AG04450 (cell line): ENCODE measurements at regions not wholly inside any gene's neighbourhood (a gene's known extent, or its start where the extent isn't known, plus 50 kb on each side); places are given as distances from the start of the nearest gene placed in this dataset.

Experiments used
- CTCF ChIA-PET: fragments of 300-600, 350-600 bp; formaldehyde crosslinking; extraction: SDS; loops from one replicate; lab custom pipeline; 2022; ENCODE audit warnings: antibody characterized with exemption, inconsistent platforms; lab: Charles Lee
- POLR2A ChIA-PET: fragments of 350-600 bp; formaldehyde crosslinking; extraction: SDS; loops from one replicate; lab custom pipeline; 2021; ENCODE audit warnings: antibody characterized with exemption, inconsistent platforms; lab: Yijun Ruan, JAX
- DNase-seq: peaks from one replicate; pipeline ENCODE4 v3.0.0-alpha.2; 2011; ENCODE audit warnings: low read depth, low spot score
- H3K27ac ChIP-seq: one replicate; pipeline ENCODE4 v1.5.1; 2012; ENCODE audit warnings: low read depth, low read length, control low read depth
- H3K27me3 ChIP-seq: one replicate; pipeline ENCODE4 v1.6.0; 2012; ENCODE audit warnings: low read length; ENCODE audit not compliant: control insufficient read depth, insufficient read depth
- H3K4me3 ChIP-seq: 2 replicates; pipeline ENCODE4 v1.5.1; 2011; ENCODE audit warnings: mild to moderate bottlenecking, low read depth, low read length, control low read depth
- H3K9me3 ChIP-seq: 2 replicates; pipeline ENCODE4 v1.5.1; 2012; ENCODE audit warnings: low read length; ENCODE audit not compliant: control insufficient read depth, insufficient read depth
- CTCF ChIP-seq: IDR thresholded peaks from 2 replicates; pipeline ENCODE4 v1.5.1; 2011; ENCODE audit warnings: low read depth, low read length, control low read depth, inconsistent platforms

- H3K4me3 ChIP-seq: no peak overlapping the region
- CTCF ChIA-PET: interaction anchor here (0.6 to 2.6 kb wide), 2 partner anchors 13 to 58 kb away, joined by 6 to 9 read pairs; no protein-coding TSS in a partner anchor
- H3K27me3 ChIP-seq: peaks cover 5% of the 10 kb centered on the region
- peak overlapping the region; percentile 21 for H3K27ac ChIP-seq
- no peak for TF ChIP-seq CTCF
- POLR2A ChIA-PET: no interaction called here
- no peaks in the 10 kb centered on the region for H3K9me3 ChIP-seq
- DNase-seq: no peak
Measured at GRCh38 chr1:39085174-39085573, 59.0 kb downstream of the NDUFS5 start.

- TF ChIP-seq CTCF: no peak
- Histone ChIP-seq H3K27ac (peak overlapping the region; percentile 77), H3K27me3 (peaks cover 5% of the 10 kb centered on the region), H3K4me3 (no peak overlapping the region), H3K9me3 (no peaks in the 10 kb centered on the region)
- DNase-seq: no peak
- ChIA-PET CTCF (interaction anchor here (0.7 to 2.6 kb wide), 2 partner anchors 10 to 12 kb away, joined by 3 to 9 read pairs; no protein-coding TSS in a partner anchor), POLR2A (interaction anchor here (0.6 to 1.0 kb wide), 2 partner anchors 12 to 60 kb away, joined by 3 read pairs; no protein-coding TSS in a partner anchor)
Measured at GRCh38 chr1:39086386-39086785, 60.2 kb downstream of the NDUFS5 start.

DNA sequence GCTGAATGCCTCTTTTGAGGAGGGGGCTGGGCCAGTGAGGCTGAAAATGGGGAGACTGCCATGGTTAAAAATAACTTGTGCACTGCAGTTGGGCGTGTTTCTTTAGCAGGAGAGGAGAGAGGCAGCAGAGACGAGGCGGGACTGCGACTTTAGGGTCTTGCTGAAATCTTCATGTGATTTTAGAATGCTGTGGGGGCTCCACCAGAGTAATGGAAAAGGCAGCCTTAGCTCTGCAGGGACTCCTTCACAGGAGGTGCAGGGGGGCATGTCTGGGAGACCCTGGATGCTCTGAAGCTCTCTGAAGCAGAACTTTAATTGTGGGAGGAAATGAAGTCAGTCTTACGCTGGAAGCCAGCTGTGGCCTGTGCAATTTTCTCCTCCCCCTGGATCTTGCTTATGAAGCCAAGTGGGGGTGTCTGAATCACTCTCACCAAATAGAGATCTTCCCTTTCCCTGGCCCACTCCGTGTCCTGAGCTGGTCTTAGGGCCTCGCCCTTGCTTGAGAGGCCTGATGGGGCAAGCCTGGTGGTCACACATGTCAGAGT lies 60.8 kb downstream of the NDUFS5 start:
- CTCF ChIA-PET: interaction anchor here (2.6 kb wide), 1 partner anchor 12 kb away, joined by 9 read pairs; no protein-coding TSS in a partner anchor
- DNase-seq: no peak
- Histone ChIP-seq H3K4me3 (no peak overlapping the region), H3K27ac (peak overlapping the region; percentile 77), H3K27me3 (peaks cover 5% of the 10 kb centered on the region), H3K9me3 (no peaks in the 10 kb centered on the region)
- POLR2A ChIA-PET: interaction anchor here (0.6 to 0.7 kb wide), 4 partner anchors 13 to 182 kb away, joined by 3 to 5 read pairs (median 4); partner anchors contain the start of gene NDUFS5
- TF ChIP-seq CTCF: no peak

DNA sequence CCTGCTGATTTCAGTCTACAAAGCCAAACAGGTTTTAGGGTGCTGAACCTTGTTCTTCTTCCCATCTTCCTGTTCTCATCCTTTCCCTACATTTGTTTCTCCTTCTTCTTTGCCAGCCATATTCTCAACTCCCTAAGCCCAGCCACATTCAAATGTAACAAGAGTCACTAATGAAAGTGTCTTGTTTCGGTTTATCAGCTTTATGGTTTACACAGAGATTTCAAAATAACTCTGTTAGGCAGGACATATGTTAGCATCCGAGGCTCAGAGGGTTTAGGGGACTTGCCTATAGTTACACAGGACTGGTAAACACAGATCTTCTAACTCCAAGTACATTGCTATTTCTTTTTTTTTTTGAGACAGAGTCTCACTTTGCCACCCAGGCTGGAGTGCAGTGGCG lies 61.3 kb downstream of the NDUFS5 start:
- H3K27me3 ChIP-seq: peaks cover 5% of the 10 kb centered on the region
- H3K4me3 ChIP-seq: no peak overlapping the region
- CTCF ChIA-PET: interaction anchor here (2.1 to 2.6 kb wide), 2 partner anchors 11 to 452 kb away, joined by 5 to 9 read pairs; no protein-coding TSS in a partner anchor
- POLR2A ChIA-PET: interaction anchor here (0.6 to 0.7 kb wide), 3 partner anchors 44 to 183 kb away, joined by 3 to 5 read pairs (median 4); partner anchors contain the start of gene NDUFS5
- peak overlapping the region; percentile 77 for H3K27ac ChIP-seq
- no peak for TF ChIP-seq CTCF
- H3K9me3 ChIP-seq: no peaks in the 10 kb centered on the region
- no peak for DNase-seq

DNA sequence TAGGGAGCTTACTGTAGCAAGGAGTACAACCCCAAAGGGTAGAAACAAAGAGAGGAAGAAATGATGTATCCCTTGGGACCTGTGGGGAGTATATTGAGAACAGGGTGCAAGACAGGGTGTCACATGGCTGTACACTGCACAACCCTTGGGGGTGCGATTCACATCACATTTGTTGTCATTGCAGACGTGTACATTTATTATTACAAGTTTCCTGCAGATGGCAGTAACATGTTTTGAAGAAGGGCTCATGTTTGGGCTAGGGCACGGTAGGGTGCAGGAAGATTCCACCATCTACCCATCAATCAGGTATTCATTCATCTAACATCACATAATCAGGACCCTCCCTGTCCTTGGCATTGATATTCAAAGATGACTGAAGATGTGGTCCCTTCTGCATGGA lies 62.5 kb downstream of the NDUFS5 start:
- no peak overlapping the region for H3K4me3 ChIP-seq
- CTCF ChIA-PET: interaction anchor here (2.1 kb wide), 1 partner anchor 450 kb away, joined by 5 read pairs; no protein-coding TSS in a partner anchor
- H3K27me3 ChIP-seq: no peaks in the 10 kb centered on the region
- no peaks in the 10 kb centered on the region for H3K9me3 ChIP-seq
- POLR2A ChIA-PET: interaction anchor here (1.1 kb wide), 1 partner anchor 62 kb away, joined by 4 read pairs; the partner anchor contains the start of gene NDUFS5
- TF ChIP-seq CTCF: no peak
- no peak overlapping the region for H3K27ac ChIP-seq
- DNase-seq: no peak
